HG02852 (cell line): ENCODE measurements at regions not wholly inside any gene's neighbourhood (a gene's known extent, or its start where the extent isn't known, plus 50 kb on each side); places are given as distances from the start of the nearest gene placed in this dataset.

ENCODE experiments used
- ATAC-seq: cut with Tn5 transposase; IDR thresholded peaks from one replicate; pipeline ENCODE4 v1.9.1; 2021; ENCODE audit warnings: mild to moderate bottlenecking, moderate library complexity; ENCODE audit not compliant: unreplicated experiment

GRCh38 chr18:41703744-41704530 lies 251.1 kb upstream of the PIK3C3 start:
- no peak for ATAC-seq

DNA sequence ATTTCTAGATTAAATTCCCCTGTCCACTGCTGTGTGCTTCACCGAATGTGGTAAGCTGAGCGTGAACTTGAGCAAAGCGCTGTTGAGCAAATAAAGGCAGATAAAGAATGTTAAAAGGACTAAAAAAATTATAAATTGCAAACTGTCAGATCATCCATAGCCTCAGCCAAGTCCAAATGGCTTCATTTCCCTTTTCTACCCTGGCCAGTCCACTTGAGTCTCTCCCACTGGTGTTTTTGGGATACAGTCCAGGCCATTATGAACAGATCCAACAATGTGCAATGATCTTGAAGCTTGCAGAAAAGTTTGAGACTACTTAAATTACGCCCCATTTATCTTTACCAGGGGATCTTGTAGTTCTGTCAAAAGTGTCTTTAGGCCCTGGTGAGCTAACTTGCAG lies 254.6 kb upstream of the PIK3C3 start:
- ATAC-seq: no peak

DNA sequence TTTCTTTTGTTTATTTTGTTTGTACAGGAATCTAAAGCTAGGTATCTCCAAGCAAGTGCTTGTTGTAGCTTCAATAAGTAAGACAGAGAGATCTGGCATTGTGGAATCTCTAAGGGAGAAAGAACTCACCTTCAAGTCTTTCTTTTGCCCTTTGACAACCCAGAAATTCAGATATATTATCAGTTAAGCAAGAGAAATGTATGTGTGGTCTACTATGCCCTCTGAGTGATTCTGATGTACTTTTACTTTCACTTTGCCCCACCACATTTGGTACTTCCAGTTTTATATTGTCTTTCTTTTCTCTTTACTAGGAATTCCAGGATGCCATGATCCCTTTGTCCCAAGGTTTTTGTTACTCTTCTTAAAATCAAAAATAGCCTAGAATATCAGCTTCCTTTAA lies 259.6 kb upstream of the PIK3C3 start:
- ATAC-seq: no peak

- no peak for ATAC-seq
These were observed 262.0 kb upstream of the PIK3C3 start for GRCh38 chr18:41693008-41693407.

DNA sequence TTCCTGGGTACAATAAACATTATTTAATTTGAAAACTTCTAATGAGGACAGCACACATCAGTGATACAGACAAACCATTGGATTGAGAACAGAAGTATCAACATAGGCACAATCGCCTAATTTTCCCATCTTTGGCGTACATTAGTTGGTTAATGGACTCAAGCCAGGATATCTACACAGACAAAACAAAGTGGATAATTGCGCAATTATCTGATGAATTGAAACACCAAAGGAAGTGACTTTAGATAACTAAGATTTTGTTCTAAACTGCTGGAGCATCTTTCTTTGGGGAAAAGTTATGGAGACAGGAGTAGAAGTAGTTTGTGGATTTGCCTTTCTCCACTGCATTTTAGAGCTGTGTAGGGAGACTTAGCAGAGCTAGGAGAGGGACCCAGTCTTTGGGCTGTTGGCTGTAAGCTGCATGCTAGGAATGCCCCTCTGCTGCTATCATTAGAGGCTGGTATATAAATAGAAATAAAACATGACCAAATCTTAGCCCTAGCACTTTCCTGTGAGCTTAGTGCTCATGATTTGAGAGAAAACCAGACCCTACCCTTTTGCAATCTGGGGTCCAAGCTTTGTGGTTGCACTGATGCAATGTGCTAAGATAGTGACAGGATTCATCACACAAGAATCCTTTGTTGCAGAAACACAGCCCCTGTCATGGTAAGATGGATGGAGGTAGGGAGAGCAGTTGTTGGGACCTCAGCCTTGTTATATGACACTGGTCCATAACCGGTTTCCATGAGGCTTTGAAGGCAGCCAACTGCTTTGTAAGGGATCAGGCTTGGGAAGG lies 264.5 kb upstream of the PIK3C3 start:
- ATAC-seq: no peak

DNA sequence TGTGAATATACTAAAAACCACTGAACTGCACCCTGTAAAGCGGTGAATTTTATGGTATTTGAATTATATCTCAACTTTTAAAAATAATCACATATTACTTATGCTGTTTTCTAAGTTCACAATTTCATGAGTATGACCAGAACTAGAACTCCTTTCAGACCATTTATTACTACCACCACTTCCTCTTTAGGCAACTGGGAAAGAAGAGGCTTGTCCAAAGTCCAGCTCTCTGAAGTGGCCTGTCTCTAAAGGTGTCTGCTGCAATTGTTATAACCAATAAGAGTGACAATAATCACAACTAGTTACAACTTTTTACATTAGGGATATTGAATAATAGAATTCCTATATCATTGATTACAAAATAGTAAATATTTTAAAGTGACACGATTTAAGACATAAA lies 267.9 kb upstream of the PIK3C3 start:
- ATAC-seq: no peak

GRCh38 chr18:41681138-41681880 lies 273.7 kb upstream of the PIK3C3 start:
- no peak for ATAC-seq

GRCh38 chr18:41674506-41674905 lies 280.5 kb upstream of the PIK3C3 start:
- ATAC-seq: no peak

GRCh38 chr18:41666231-41666630 lies 288.8 kb upstream of the PIK3C3 start:
- no peak for ATAC-seq

DNA sequence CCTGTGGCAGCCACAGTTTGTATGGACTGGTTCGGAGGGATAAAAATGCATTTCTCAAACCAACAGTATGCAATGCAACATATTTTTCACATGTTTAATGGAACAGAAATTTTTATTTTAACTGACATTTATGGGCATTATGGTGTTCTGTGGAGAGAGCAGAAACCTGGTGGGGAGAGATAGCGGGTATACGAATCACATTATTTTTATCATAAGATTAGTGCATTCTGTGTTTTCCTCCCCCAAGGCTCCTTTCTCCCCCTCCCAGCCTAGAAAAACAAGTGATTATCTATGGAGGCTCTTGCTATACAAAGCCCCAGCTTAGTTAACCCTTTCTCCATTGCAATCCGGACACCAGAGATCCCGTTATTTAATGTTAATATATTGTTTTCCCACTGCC lies 289.8 kb upstream of the PIK3C3 start:
- no peak for ATAC-seq

DNA sequence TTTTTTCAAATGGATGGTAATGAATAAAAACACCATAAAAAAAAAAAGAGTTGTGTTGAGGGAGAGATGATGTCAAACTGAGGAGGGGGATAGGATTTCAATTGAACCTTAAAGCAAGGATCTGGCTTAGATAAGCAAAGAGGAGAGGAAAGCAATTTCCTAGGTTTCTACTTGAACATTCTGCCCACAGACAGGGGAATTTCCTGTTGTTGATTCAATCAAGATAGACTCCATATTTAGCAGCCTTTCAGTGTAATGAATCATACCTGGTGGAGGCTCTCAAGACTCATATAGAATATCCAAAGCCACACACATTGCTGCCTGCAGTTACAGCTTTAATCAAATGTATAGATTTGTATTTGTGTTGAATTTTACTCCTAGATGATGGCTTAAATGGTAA lies 294.4 kb upstream of the PIK3C3 start:
- ATAC-seq: no peak

DNA sequence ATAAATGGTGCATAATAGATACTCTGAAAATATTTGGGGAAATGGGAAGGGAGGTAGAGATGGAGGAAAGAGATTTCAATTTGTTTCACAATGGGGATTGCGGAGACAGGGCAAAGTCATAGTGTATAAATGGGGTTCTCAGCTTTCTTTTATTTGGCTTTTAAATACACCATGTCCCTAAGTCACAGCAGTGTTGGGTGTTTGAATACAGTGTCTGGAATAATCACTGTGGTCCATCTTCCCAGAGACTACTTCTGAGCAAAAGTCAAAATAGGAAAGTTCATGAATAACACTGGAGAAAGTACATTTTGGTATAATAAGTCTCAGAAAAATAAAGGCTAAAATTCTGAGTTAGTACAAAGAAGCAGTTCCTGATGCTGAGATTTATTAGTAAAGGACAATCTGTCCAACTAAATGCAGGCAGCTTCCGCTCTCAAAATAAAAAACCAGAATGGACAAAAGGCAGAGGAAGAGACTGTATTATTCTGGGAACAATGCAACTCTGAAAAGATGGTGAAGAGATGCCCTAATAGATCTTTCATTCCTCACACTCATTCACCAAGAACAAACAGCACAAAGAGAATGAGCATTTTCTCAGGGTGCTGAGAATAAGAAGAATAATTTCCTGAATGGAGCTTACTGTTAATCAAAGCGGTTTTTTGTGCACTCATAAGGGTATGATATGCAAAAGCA lies 295.4 kb upstream of the PIK3C3 start:
- ATAC-seq: no peak

GRCh38 chr18:41657189-41657588 lies 297.8 kb upstream of the PIK3C3 start:
- no peak for ATAC-seq

- no peak for ATAC-seq
These were observed 300.0 kb upstream of the PIK3C3 start for GRCh38 chr18:41655074-41655473.

DNA sequence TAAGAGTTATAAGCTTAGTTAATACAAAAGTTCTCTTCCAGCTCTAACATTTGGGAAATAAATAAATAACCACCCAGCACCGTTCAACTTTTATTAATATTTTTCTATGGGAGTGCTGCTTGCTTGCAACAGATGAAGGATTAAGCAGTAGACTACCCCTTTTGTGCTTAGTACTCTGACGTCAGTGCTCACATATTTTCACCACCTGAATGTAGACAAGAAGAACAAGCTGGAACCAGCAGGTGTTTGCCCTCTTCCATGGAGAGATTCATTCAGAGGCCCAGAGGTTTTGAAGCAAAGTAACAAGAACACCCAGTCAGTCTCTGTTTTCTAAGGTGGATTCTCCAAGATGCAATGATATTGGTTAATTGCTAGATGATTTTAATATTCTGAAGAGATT lies 307.1 kb upstream of the PIK3C3 start:
- no peak for ATAC-seq

- no peak for ATAC-seq
These were observed 308.0 kb upstream of the PIK3C3 start for GRCh38 chr18:41646915-41647620.

DNA sequence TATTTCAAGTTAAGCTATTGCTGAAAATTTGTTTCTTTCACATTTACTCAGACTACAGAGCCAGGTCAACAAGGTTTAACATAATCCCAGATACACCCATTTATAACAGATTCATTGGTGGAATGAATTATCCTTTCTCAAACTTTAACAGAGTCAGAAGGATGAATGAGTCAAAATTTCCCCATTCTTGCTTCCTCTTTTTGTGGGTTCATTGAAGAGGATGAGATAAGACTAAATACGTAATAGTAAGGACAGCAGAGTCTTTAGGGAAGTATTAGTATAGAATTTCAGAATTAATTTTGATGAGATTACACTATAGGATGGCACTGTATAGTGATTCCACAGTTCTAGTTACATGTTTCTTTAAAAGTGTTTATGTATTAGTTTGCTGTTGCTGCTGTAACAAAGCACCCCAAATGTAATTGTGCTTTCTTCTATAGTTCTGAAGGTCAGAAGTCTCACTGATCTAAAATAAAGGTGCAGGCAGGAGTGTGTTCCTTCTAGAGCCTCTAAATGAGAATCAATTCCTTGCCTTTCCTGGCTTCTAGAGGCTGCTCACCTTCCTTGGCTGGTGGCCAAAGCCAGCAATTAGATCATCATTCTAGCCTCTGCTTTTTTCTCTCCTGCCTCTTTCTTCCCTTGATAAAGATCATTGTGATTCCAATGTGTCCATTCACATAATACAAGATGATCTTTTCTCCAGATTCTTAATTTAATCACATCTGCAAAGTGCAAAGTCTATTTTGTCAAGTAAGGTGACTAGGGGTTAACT lies 309.3 kb upstream of the PIK3C3 start:
- ATAC-seq: no peak

DNA sequence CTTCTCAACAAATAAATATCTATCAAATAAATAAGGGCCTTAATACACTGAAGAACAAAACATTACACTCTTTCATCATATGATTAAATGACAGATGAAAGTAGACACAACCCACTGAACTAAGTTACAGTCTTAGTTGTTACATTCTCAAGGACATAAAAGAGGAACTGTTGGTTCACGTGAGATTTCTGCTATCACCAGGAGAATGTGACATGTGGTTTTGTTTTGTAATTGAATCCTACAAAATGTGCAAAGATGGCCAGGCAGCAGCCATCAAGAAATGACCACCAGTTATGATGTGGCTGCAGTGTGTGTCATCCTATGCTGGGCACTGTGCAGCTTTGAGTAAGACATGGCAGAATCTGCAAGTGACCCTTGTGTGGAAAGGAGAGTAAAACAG lies 310.6 kb upstream of the PIK3C3 start:
- no peak for ATAC-seq

DNA sequence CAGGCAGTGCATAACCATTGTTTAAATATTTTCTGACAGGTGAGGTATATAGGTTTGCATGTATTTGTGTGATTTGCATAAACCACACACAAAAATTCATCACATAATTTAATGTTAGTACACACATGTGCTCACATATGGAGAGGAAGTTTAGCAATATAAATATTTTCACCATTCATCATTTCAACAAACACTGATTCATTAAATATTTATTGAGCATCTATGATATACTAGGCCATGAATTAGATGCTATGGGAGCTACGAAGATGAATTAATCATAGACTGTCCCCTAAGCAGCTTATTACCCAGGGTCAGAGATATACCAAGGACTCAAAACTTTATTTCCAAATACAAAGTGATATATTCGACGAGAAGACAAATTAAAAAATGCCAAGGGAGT lies 311.6 kb upstream of the PIK3C3 start:
- no peak for ATAC-seq

DNA sequence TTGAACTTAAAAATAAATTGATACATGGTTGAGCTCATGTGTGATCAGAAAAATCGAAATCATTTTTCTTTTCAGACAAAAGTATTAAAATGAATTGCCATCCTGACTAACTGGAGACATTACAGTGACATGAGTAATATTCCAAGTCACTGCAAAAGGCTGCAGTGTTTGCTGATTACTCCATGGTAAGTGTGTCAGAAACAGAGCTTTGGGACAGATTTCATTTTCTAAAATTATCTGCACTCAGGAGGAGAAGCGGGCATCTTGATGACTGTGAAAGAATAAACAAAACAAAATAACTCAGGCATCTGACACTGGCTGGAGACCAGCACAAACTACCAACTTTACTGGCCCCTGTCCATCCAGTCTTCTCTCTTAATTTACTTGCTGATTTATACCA lies 312.3 kb upstream of the PIK3C3 start:
- no peak for ATAC-seq
